Activated CD4-positive, alpha-beta T cell treated with anti-CD3 and anti-CD28 coated beads, Interleukin-2, amount 50 U/mL, for 1 hour (primary cell): ENCODE measurements at regions not wholly inside any gene's neighbourhood (a gene's known extent, or its start where the extent isn't known, plus 50 kb on each side); places are given as distances from the start of the nearest gene placed in this dataset.

Source experiments
- DNase-seq: peaks from one replicate; pipeline ENCODE4 v3.0.0-alpha.2; 2020

GRCh38 chr22:27022896-27023361, 365.5 kb downstream of the MIAT start:
- DNase-seq, result no peak

GRCh38 chr22:27023591-27023990, 366.2 kb downstream of the MIAT start:
- no peak for DNase-seq

GRCh38 chr22:27024982-27025381, 367.6 kb downstream of the MIAT start:
- no peak for DNase-seq

GRCh38 chr22:27028093-27028492, 370.7 kb downstream of the MIAT start:
- no peak for DNase-seq

- no peak for DNase-seq
Observed at GRCh38 chr22:27029584-27030130, 372.3 kb downstream of the MIAT start.

- no peak for DNase-seq
Observed at GRCh38 chr22:27032091-27032761, 374.8 kb downstream of the MIAT start.

- no peak for DNase-seq
Observed at GRCh38 chr22:27041745-27042310, 384.4 kb downstream of the MIAT start.

- DNase-seq, result no peak
Observed at GRCh38 chr22:27043262-27043661, 385.9 kb downstream of the MIAT start.

- no peak for DNase-seq
Observed at GRCh38 chr22:27045103-27045947, 387.9 kb downstream of the MIAT start.

GRCh38 chr22:27046086-27046485, 388.7 kb downstream of the MIAT start:
- no peak for DNase-seq

- no peak for DNase-seq
Observed at GRCh38 chr22:27046603-27047002, 389.2 kb downstream of the MIAT start.

- DNase-seq, result no peak
Observed at GRCh38 chr22:27050771-27051170, 393.4 kb downstream of the MIAT start.

- no peak for DNase-seq
Observed at GRCh38 chr22:27051407-27051806, 394.0 kb downstream of the MIAT start.

- no peak for DNase-seq
Observed at GRCh38 chr22:27057717-27058116, 400.3 kb downstream of the MIAT start.

- no peak for DNase-seq
Observed at GRCh38 chr22:27060190-27060589, 402.8 kb downstream of the MIAT start.

GRCh38 chr22:27062910-27063309, 405.5 kb downstream of the MIAT start:
- DNase-seq, result no peak

- DNase-seq, result no peak
Observed at GRCh38 chr22:27063406-27063805, 406.0 kb downstream of the MIAT start.

- DNase-seq, result no peak
Observed at GRCh38 chr22:27063841-27064240, 406.5 kb downstream of the MIAT start.

- DNase-seq, result no peak
Observed at GRCh38 chr22:27064386-27064785, 407.0 kb downstream of the MIAT start.

- no peak for DNase-seq
Observed at GRCh38 chr22:27065279-27065678, 407.9 kb downstream of the MIAT start.

GRCh38 chr22:27066856-27067255, 409.5 kb downstream of the MIAT start:
- DNase-seq, result no peak

- DNase-seq, result no peak
Observed at GRCh38 chr22:27068121-27068520, 410.7 kb downstream of the MIAT start.

GRCh38 chr22:27070594-27070993, 413.2 kb downstream of the MIAT start:
- no peak for DNase-seq
